OCI-LY1 (cell line): ENCODE measurements at regions not wholly inside any gene's neighbourhood (a gene's known extent, or its start where the extent isn't known, plus 50 kb on each side); places are given as distances from the start of the nearest gene placed in this dataset.

Source experiments
- CTCF ChIP-seq: fragments of 200-600 bp; sonication (generic), shearing (Covaris generic); IDR thresholded peaks from 2 replicates; pipeline ENCODE4 v1.5.1; 2017; ENCODE audit warnings: mild to moderate bottlenecking, antibody characterized with exemption, low read length, moderate library complexity, mixed read lengths
- EZH2 ChIP-seq: fragments of 200-600 bp; sonication (generic), shearing (Covaris generic); IDR thresholded peaks from 2 replicates; pipeline ENCODE4 v1.8.0; 2017; ENCODE audit warnings: borderline replicate concordance, mixed run types, mild to moderate bottlenecking, antibody characterized with exemption, low read length, moderate library complexity, mixed read lengths

DNA sequence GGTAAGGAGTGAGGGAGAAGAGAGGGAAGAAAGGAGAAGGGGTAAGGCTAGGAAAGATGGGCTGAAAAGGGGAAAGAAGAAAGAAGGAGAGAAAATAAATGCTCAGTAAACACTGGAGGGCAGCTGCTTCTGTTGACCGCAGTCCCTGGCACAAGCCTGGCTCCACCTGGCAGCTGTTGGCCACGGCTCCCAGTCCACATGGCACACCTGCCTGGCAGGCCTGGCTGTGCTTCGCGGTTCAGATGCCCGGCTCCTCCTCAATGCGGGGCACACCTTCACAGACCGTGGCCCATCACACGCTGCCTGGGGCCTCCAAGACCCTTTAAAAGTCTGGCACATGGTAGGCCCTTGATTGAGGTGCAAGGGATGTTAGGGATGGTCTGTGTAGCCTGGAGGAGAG is 516.8 kb upstream of the PROK2 start:
- no peak for TF ChIP-seq CTCF
- TF ChIP-seq EZH2 = no peak
